A673 (cell line): ENCODE measurements at regions not wholly inside any gene's neighbourhood (a gene's known extent, or its start where the extent isn't known, plus 50 kb on each side); places are given as distances from the start of the nearest gene placed in this dataset.

Source experiments
- BruUV-seq: library from RNA; stranded (reverse); fragments of 400-500 nt; replicated peaks from 2 replicates; lab custom pipeline; 2021; lab: Mats Ljungman, UMichigan
- CTCF ChIA-PET: fragments of 300-600 bp; sonication (Branson Sonifier 250); formaldehyde crosslinking; loops from one replicate; lab custom pipeline; 2022; ENCODE audit warnings: antibody characterized with exemption; lab: Charles Lee
- POLR2A ChIA-PET: fragments of 300-600 bp; sonication (Branson Sonifier 250); formaldehyde crosslinking; loops from one replicate; lab custom pipeline; 2022; ENCODE audit warnings: antibody characterized with exemption; ENCODE audit not compliant: low non-redundant PET; lab: Charles Lee
- DNase-seq: peaks from one replicate; pipeline ENCODE4 v3.0.0-alpha.2; 2015; ENCODE audit warnings: low spot score
- H3K27ac ChIP-seq: fragments of 200-600 bp; sonication (generic); 2 replicates; pipeline ENCODE4 v1.5.1; 2016; ENCODE audit warnings: mixed run types, low read depth, mild to moderate bottlenecking, mixed read lengths, antibody characterized with exemption, low read length; ENCODE audit not compliant: poor library complexity, severe bottlenecking
- H3K27me3 ChIP-seq: fragments of 200-600 bp; sonication (generic); replicated peaks from 2 replicates; pipeline ENCODE4 v1.6.1; 2017; ENCODE audit warnings: mixed run types, low read depth, mild to moderate bottlenecking, mixed read lengths, antibody characterized with exemption, low read length; ENCODE audit not compliant: insufficient read depth, poor library complexity
- H3K36me3 ChIP-seq: fragments of 200-600 bp; sonication (generic); 2 replicates; pipeline ENCODE4 v1.6.1; 2016; ENCODE audit warnings: mixed run types, mild to moderate bottlenecking, mixed read lengths, antibody characterized with exemption, low read length; ENCODE audit not compliant: insufficient read depth, poor library complexity, severe bottlenecking
- H3K4me1 ChIP-seq: fragments of 200-600 bp; sonication (generic); 2 replicates; pipeline ENCODE4 v1.6.1; 2017; ENCODE audit warnings: mixed run types, mild to moderate bottlenecking, mixed read lengths, antibody characterized with exemption, low read length; ENCODE audit not compliant: insufficient read depth, poor library complexity, severe bottlenecking
- H3K4me3 ChIP-seq: fragments of 200-600 bp; sonication (generic); 2 replicates; pipeline ENCODE4 v1.5.1; 2016; ENCODE audit warnings: low read depth, mixed run types, mild to moderate bottlenecking, mixed read lengths, low read length; ENCODE audit not compliant: poor library complexity, severe bottlenecking
- H3K9me3 ChIP-seq: fragments of 200-600 bp; sonication (generic); 2 replicates; pipeline ENCODE4 v1.6.1; 2016; ENCODE audit warnings: mixed run types, low read depth, mild to moderate bottlenecking, mixed read lengths, antibody characterized with exemption, low read length; ENCODE audit not compliant: poor library complexity, severe bottlenecking
- CTCF ChIP-seq: fragments of 300-800, 200-600 bp; sonication (generic); conservative IDR thresholded peaks from 2 replicates; pipeline ENCODE4 v1.5.1; 2017; ENCODE audit warnings: low read depth, mild to moderate bottlenecking, antibody characterized with exemption, low read length, moderate library complexity, mixed read lengths
- EZH2 ChIP-seq: fragments of 200-600 bp; sonication (generic); IDR thresholded peaks from 2 replicates; pipeline ENCODE4 v1.6.1; 2017; ENCODE audit warnings: borderline replicate concordance, low read depth, mild to moderate bottlenecking, mixed read lengths, antibody characterized with exemption, low read length; ENCODE audit not compliant: poor library complexity, severe bottlenecking
- intact Hi-C: fragments of 100-400 bp; cut with micrococcal nuclease; formaldehyde crosslinking; loops from one replicate; pipeline ENCODE4 v1.10.0; 2022; ENCODE audit not compliant: unreplicated experiment

DNA sequence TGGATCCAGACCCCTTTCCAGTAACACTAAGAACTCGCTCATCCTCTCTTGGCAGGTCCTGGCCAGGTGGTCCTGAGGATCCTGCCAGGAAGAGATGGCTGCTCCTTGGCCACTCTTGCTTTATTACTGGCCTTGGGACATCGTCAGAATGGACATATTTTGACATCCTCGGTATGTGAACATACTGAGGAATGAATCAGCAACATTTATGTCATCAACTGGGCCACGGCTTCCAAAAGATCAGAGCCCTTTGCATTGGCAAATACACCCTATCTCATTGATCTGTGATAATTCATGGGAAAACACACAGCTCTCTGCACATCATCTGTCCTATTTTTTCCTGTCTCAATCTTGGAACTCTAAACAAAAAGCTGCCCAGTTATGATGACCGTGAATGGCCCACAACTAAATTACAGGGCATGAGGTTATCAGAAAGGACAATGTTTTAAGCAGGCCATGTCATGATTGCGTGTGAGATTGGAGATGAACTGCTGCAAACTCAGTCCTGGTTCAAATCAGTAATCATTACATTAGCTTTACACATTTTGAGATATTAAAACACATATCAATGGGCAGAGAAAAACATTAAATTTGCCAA lies 1325.8 kb downstream of the AACS start:
- Histone ChIP-seq H3K4me1 (peaks cover 12% of the 10 kb centered on the region), H3K27ac (no peak overlapping the region), H3K36me3 (no peaks in the 10 kb centered on the region), H3K27me3 (no peaks in the 10 kb centered on the region), H3K9me3 (no peaks in the 10 kb centered on the region), H3K4me3 (no peak overlapping the region)
- CTCF ChIA-PET, result no interaction called here
- TF ChIP-seq EZH2, result no peak
- no peak for TF ChIP-seq CTCF
- DNase-seq, result no peak
- no TSS peak for BruUV-seq
- POLR2A ChIA-PET, result no interaction called here
- intact Hi-C loops, result no loop called here

GRCh38 chr12:126396536-126396935 lies 1331.3 kb downstream of the AACS start:
- no peak for TF ChIP-seq EZH2
- TF ChIP-seq CTCF, result no peak
- H3K27me3 ChIP-seq, result no peaks in the 10 kb centered on the region
- H3K4me3 ChIP-seq, result no peak overlapping the region
- peaks cover 14% of the 10 kb centered on the region for H3K9me3 ChIP-seq
- peaks cover 9% of the 10 kb centered on the region for H3K4me1 ChIP-seq
- peaks cover 4% of the 10 kb centered on the region for H3K36me3 ChIP-seq
- DNase-seq, result no peak
- intact Hi-C loops, result no loop called here
- H3K27ac ChIP-seq, result peak overlapping the region; percentile 65
- TSS peak; percentile 55 for BruUV-seq
- POLR2A ChIA-PET, result interaction anchor here (0.6 kb wide), 1 partner anchor 19 kb away, joined by 3 read pairs; no protein-coding TSS in a partner anchor
- CTCF ChIA-PET, result no interaction called here

GRCh38 chr12:126397071-126397581 lies 1331.9 kb downstream of the AACS start:
- no peak for TF ChIP-seq CTCF
- TF ChIP-seq EZH2, result no peak
- CTCF ChIA-PET, result no interaction called here
- Histone ChIP-seq H3K36me3 (peaks cover 4% of the 10 kb centered on the region), H3K4me3 (no peak overlapping the region), H3K27ac (peak overlapping the region; percentile 65), H3K4me1 (peaks cover 9% of the 10 kb centered on the region), H3K27me3 (no peaks in the 10 kb centered on the region), H3K9me3 (peaks cover 14% of the 10 kb centered on the region)
- intact Hi-C loops, result no loop called here
- POLR2A ChIA-PET, result interaction anchor here (0.6 kb wide), 1 partner anchor 19 kb away, joined by 3 read pairs; no protein-coding TSS in a partner anchor
- peak; percentile 87 for DNase-seq
- BruUV-seq, result no TSS peak
